Liver (tissue), 3 donors: ENCODE measurements at regions not wholly inside any gene's neighbourhood (a gene's known extent, or its start where the extent isn't known, plus 50 kb on each side); places are given as distances from the start of the nearest gene placed in this dataset.

Experiments
- CTCF ChIP-seq: fragments of 150-350 bp; IDR thresholded peaks from 2 replicates; pipeline ENCODE4 v1.5.1; 2017; ENCODE audit warnings: improper control_type of control experiment, low read depth, low read length; ENCODE audit not compliant: missing input control
- FOXA1 ChIP-seq: IDR thresholded peaks from 2 replicates; pipeline ENCODE4 v1.6.1; 2016; ENCODE audit warnings: antibody characterized with exemption
- RAD21 ChIP-seq, 2 donors: IDR thresholded peaks; 2 replicates each; pipeline ENCODE4 v1.6.1; 2016; ENCODE audit warnings: antibody characterized with exemption in 2 of 2, mild to moderate bottlenecking in 2 of 2
- TF ChIP-seq, protein P1 (sequence below): IDR thresholded peaks from 2 replicates; pipeline ENCODE4 v1.6.1; 2016; ENCODE audit warnings: antibody characterized with exemption
- donor health status: healthy.
- donor health status: healthy.

GRCh38 chr10:120979435-120980278 is 128.5 kb downstream of the WDR11 start:
- TF ChIP-seq FOXA1 (no peak), CTCF (no peak), RAD21 (IDR thresholded peaks at IDR 0.05) (no peak)
- TF ChIP-seq, protein P1, sequence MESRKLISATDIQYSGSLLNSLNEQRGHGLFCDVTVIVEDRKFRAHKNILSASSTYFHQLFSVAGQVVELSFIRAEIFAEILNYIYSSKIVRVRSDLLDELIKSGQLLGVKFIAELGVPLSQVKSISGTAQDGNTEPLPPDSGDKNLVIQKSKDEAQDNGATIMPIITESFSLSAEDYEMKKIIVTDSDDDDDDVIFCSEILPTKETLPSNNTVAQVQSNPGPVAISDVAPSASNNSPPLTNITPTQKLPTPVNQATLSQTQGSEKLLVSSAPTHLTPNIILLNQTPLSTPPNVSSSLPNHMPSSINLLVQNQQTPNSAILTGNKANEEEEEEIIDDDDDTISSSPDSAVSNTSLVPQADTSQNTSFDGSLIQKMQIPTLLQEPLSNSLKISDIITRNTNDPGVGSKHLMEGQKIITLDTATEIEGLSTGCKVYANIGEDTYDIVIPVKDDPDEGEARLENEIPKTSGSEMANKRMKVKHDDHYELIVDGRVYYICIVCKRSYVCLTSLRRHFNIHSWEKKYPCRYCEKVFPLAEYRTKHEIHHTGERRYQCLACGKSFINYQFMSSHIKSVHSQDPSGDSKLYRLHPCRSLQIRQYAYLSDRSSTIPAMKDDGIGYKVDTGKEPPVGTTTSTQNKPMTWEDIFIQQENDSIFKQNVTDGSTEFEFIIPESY, result no peak
